ENCODE measurements at regions not wholly inside any gene's neighbourhood (a gene's known extent, or its start where the extent isn't known, plus 50 kb on each side); places are given as distances from the start of the nearest gene placed in this dataset.
"Not testable (repeated sequence)": the region's sequence is repeated elsewhere in the genome, so short reads cannot be mapped to it uniquely, and the experiment has no call there.

GRCh38 chr9:80755586-80755985, 933.8 kb downstream of the TLE1 start:
- no peak for DNase-seq (ENCODE audit: low read depth)

DNA sequence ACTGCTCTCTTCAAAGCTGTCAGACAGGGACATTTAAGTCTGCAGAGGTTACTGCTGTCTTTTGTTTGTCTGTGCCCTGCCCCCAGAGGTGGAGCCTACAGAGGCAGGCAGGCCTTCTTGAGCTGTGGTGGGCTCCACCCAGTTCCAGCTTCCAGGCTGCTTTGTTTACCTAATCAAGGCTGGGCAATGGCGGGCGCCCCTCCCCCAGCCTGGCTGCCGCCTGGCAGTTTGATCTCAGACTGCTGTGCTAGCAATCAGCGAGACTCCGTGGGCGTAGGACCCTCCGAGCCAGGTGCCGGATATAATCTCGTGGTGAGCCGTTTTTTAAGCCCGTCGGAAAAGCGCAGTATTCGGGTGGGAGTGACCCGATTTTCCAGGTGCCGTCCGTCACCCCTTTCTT, 942.3 kb downstream of the TLE1 start:
- DNase-seq (ENCODE audit: low read depth) = not testable (repeated sequence)

GRCh38 chr9:80732506-80732905, 956.8 kb downstream of the TLE1 start:
- no peak for DNase-seq (ENCODE audit: low read depth)

DNA sequence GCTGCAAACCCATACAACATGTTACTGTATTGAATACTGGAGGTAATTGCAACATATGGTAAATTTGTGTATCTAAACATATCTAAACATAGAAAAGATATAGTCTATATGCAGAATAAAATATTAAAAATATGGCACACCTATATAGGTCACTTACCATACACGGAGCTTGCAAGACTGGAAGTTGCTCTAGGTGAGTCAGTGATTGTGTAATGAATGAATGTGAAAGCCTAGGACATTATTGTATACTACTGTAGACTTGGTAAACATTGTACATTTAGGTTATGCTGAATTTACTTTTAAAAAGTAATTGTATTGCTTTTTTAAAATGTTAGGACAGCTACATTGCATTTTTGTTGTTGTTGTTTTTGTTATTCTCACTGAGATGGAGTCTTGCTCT, 968.8 kb downstream of the TLE1 start:
- DNase-seq (ENCODE audit: low read depth) = no peak

DNA sequence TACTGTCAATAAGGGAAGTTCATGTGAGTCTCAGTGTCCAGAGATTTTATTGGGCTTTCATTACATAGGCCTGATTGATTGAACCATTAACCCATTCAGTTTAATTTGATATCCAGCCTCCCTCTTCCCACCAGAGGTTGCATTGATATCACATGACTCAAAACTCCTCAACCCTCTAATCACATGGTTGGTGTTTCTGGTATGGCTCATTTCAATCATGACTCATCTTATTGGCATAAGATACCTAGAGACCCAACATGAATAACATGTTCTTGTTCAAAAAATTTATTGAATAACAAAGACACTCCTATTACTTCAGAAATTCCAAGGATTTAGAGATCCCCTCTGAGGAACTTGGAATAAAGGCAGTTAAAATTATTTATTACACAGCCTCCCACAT, 982.2 kb downstream of the TLE1 start:
- no peak for DNase-seq (ENCODE audit: low read depth)

- DNase-seq (ENCODE audit: low read depth) = no peak
Observed at GRCh38 chr9:80701061-80701460, 988.3 kb downstream of the TLE1 start.

DNA sequence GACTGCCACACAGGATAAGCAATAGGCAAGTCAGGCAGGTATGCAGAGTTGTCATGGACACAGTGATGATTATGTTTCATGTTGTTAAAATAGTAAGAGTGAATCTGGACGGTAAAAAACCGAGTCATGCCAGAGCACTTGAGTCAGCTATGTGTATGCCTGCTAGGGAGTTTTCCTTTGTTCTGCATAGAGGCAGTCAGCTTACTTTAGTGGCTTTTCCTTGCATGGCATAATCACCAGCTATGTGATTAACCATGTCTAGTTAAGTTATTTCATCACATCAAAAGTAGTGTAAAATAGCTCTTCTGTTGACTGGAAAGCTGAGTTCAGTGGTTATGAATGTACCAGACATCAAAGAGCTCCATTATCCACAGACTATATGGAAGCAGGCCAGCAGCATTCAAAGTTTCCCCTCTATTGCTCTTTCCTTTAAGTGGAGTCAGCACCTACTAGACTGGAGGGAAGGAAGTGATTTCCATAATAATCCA, 989.8 kb downstream of the TLE1 start:
- DNase-seq (ENCODE audit: low read depth) = no peak

DNA sequence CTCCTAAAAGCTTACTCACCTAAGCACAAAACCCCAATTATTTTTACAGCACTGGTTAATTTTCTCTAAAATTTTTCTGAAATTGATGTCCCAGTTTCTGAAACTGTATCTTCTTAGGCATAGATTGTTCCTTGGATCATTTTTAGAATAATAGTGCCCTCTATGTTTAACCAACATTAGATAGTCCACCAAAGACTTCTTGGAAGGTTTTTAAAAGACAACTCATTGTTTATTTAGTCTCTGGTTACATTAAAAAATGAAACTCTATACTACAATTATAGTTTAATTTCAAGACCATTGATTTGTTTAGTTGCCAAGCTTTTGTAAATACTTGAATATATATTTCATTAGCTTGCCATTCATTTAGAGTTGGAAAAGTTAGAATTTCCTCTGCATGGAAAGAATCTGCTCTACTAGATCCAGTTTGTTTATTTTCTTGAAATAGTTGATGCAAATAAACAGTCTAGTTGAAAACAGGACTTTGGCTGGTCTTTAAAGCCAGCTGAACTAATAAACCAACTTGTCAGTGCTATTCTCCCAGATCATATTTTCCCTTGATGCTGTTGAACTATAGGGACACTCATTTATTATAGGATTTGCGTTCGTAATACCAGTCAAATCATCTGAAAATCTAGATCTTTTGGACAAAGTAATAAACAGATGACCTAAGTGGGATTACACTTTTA, 990.5 kb downstream of the TLE1 start:
- no peak for DNase-seq (ENCODE audit: low read depth)

DNA sequence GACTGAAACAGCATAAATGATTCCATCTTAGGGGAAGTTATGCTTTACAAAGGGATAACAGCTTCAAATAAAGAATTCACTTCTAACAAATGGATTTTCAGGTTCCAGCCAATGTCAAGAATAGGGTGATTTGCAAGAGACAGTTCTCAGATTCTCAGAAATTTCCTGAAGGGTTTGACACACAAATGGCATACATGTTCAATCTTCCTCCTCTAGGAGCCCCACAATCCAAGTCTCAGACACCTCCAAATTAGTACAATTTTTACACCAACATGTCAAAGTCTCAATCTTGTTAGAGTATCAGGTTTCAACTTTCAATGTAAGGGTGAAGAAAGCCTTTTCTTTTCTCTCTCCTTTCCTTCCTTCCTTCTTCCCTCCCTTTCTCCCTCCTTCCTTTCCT, 996.6 kb downstream of the TLE1 start:
- DNase-seq (ENCODE audit: low read depth) = no peak

- DNase-seq (ENCODE audit: low read depth) = no peak
Observed at GRCh38 chr9:80691229-80691628, 998.1 kb downstream of the TLE1 start.

GRCh38 chr9:80690349-80690939, 998.9 kb downstream of the TLE1 start:
- DNase-seq (ENCODE audit: low read depth) = no peak

GRCh38 chr9:80679916-80680315, 1009.4 kb downstream of the TLE1 start:
- no peak for DNase-seq (ENCODE audit: low read depth)

DNA sequence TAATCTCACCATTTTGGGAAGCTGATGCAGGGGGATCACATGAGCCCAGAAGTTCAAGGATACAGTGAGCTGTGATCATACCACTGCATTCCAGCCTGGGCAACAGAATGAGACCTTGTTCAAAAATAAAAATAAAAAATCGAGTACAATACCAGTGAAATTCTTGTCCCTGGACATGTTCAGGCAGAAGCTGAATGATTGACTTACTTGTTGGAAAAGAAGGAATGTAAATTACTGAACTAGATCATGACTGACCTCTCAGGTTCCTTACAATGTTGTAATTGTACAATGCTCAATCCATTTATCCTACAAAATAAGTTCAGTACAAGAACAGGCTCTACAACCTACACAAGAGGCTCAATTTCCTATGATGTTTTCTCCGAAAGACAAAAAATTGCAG, 1010.4 kb downstream of the TLE1 start:
- DNase-seq (ENCODE audit: low read depth) = no peak

GRCh38 chr9:80673496-80673895, 1015.9 kb downstream of the TLE1 start:
- no peak for DNase-seq (ENCODE audit: low read depth)

DNA sequence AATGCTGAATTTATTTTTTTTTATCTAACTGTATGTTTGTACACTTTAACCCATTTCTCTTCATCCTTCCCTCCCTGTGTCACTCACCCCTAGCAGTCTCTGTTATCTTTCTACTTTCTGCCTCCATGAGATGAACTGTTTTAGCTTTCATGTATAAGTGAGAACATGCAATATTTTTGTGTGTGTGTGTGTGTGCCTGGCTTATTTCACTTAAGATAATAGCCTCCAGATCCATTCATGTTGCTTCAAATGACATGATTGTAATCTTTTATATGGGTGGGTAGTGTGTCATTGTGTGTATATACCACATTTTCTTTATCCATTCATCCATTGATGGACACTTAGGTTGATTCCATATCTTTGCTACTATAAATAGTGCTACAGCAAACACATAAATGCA, 1023.9 kb downstream of the TLE1 start:
- DNase-seq (ENCODE audit: low read depth) = no peak

GRCh38 chr9:80664327-80665210, 1024.8 kb downstream of the TLE1 start:
- DNase-seq (ENCODE audit: low read depth) = no peak

- not testable (repeated sequence) for DNase-seq (ENCODE audit: low read depth)
Observed at GRCh38 chr9:80659751-80660150, 1029.6 kb downstream of the TLE1 start.

GRCh38 chr9:80651044-80651443, 1038.3 kb downstream of the TLE1 start:
- no peak for DNase-seq (ENCODE audit: low read depth)

DNA sequence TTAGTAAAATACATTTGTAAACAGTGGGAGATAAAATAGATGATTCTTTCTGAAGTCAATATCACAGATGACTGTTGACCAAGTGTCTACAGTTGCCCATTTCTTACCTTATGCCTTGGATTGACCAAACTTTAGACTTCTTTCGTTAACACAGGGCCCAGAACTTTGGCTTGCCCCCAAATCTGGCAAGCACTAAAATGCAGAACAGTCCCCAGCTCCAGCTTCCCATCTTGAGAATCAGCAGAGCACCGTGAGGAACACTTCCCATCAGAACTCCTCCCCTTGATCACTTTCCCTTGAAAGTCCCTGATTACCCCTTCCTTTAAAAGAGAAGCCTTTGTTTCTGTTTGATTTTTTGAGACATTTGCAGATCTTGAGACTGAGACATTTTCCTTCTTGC, 1039.9 kb downstream of the TLE1 start:
- no peak for DNase-seq (ENCODE audit: low read depth)

GRCh38 chr9:80649001-80649420, 1040.3 kb downstream of the TLE1 start:
- no peak for DNase-seq (ENCODE audit: low read depth)

DNA sequence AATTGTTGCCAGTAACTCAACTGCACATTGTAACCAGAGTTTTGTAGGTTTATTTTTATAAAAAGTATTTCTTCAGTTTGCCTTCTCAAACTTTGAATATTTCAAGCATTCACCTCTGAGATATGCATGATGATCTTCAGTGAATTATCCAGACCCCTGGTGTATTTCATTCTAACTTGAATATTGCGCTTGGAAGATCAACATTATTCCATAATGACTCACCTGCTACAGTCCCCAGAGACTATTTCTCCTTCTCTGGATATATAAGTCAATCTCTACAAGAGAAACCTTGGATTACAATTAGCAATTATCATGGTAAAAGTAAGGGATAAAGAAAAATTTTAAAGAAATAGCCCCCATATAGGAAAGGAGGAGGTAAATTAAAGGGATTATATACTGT, 1041.0 kb downstream of the TLE1 start:
- DNase-seq (ENCODE audit: low read depth) = no peak

DNA sequence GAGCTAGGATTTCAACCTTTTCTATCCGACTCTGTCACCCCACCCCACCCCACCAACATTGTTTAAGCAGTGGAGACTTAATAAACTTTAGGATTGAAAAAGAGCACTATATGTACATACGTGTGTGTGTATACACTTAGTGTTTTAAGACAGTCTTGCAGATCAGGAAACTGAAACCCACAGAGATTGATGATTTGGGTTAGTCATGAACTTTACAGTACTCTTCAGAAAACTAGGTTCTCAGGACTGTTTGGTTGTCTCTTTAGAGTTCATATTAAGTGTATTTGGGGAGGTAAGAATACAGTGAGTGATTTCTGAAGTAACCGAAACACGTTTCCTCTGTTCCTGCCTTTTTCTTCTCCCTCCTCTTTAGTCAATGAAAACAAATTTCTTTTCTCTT, 1043.1 kb downstream of the TLE1 start:
- no peak for DNase-seq (ENCODE audit: low read depth)

- no peak for DNase-seq (ENCODE audit: low read depth)
Observed at GRCh38 chr9:80644044-80644443, 1045.3 kb downstream of the TLE1 start.
